ENCODE measurements at regions not wholly inside any gene's neighbourhood (a gene's known extent, or its start where the extent isn't known, plus 50 kb on each side); places are given as distances from the start of the nearest gene placed in this dataset.

- DNase-seq (ENCODE audit: low spot score), result no peak
Observed at GRCh38 chr22:22744412-22745224, 100.2 kb downstream of the GGTLC2 start.

GRCh38 chr22:22745225-22746060 lies 101.0 kb downstream of the GGTLC2 start:
- DNase-seq (ENCODE audit: low spot score), result no peak

DNA sequence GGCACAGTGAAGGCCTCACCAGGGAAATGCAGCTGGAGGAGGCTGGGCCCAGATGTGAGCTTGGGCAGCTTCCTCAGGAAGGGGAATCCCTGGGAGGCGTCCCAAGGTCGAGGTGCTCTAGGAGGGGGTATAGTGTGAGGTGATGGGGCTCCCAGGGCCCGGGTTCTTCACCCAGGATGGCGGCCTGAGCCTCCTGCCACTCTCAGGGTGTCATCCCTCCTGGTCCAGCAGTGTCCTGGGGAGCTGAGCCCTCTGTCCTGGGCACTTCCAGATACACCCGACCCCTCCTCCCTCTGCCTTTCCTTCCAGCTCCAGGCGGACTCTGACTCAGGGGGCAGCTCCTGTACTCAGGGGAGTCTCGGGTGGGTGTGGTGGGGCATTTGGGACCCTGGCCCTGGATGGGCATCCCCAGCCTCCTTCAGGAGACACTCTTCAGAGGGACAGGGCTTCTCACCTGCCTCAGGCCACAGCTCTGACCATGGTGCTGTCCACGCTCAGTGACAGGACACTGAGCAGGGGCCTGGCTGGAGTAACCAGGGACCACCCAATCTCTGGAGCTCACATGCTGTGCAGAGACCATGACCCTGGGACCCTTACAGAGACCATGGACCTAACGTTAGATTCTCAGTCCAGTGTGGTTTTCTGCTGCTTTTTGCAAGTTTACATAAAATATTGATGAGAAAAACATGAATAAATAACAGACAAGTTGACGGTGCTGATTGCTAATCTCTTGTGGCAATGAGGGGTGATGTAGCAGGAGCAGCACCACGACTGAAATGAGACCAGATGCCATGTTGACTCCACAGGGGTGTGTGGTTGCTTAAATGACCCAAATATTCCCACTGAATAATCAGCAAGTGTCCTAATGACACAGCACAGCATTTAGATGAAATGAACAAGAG lies 101.9 kb downstream of the GGTLC2 start:
- no peak for DNase-seq (ENCODE audit: low spot score)

GRCh38 chr22:22746963-22747933 lies 102.8 kb downstream of the GGTLC2 start:
- DNase-seq (ENCODE audit: low spot score), result no peak

DNA sequence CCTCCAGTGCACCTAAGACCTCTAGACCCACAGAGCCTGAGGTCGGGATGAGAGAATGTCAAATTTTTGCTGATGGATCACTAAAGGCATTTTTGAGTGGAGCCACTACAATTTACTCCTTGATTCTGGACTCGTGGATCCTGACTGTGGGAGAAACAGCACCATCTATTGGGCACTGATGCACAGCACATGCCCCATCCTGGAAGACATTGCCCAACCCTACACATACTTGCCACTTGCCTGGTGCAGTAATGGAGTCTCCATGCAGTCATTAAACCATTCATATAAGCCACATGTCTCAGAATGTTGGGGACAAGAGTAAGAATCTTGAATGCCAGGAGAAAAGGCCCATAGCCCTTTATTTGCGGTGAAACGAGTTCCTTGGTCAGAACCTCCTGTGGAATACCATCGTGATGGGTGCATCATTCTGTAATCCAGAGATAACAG lies 103.9 kb downstream of the GGTLC2 start:
- peak; percentile 29 for DNase-seq (ENCODE audit: low spot score)

DNA sequence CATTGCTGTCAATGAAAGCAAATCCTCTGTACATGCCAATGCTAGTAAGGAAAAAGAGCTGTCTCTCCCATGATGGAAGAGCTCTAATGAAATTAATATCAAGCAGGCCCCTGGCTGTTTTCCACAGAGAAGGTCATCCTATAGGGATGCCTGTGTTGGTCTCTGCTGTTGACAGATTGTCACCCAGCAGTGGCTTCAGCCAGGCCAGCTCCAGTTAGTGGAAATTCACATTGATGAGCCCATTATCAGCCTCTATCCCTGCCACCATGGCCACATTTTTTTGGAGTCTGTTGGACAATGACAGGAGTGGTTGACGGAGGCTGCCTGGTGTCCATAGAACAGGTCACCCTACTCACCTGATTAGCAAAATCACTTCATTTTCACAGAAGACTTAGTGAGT lies 104.3 kb downstream of the GGTLC2 start:
- no peak for DNase-seq (ENCODE audit: low spot score)

GRCh38 chr22:22749167-22749758 lies 104.8 kb downstream of the GGTLC2 start:
- DNase-seq (ENCODE audit: low spot score), result no peak

- DNase-seq (ENCODE audit: low spot score), result no peak
Observed at GRCh38 chr22:22750335-22751042, 106.1 kb downstream of the GGTLC2 start.

DNA sequence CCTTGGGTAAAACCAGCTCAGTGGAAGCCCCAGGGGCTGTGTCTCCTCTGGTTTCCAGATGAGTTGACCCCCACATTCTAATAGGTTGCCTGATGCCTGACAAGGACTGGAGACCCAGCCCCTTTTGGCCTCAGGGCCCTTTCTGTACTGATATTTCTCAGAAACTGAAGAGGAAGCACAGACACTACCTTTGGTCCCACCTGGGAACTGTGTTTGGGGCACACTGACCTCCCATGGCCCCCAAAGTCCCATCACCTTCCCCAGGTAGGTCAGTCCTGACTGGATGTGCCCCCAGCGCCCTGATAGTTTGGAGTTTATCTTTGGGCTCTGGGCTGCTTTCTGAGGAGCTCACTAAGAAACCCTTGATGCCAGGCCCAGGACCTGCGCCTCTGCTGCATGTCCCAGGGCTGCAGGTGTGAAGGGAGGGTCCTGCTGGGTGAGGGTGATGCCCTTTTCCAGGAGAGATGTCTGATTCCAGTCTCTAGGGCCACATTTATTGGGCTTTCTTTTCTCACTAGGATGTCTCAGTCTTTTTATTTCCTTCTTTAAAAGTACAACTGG lies 106.7 kb downstream of the GGTLC2 start:
- no peak for DNase-seq (ENCODE audit: low spot score)

- DNase-seq (ENCODE audit: low spot score), result no peak
Observed at GRCh38 chr22:22752199-22752555, 107.8 kb downstream of the GGTLC2 start.

DNA sequence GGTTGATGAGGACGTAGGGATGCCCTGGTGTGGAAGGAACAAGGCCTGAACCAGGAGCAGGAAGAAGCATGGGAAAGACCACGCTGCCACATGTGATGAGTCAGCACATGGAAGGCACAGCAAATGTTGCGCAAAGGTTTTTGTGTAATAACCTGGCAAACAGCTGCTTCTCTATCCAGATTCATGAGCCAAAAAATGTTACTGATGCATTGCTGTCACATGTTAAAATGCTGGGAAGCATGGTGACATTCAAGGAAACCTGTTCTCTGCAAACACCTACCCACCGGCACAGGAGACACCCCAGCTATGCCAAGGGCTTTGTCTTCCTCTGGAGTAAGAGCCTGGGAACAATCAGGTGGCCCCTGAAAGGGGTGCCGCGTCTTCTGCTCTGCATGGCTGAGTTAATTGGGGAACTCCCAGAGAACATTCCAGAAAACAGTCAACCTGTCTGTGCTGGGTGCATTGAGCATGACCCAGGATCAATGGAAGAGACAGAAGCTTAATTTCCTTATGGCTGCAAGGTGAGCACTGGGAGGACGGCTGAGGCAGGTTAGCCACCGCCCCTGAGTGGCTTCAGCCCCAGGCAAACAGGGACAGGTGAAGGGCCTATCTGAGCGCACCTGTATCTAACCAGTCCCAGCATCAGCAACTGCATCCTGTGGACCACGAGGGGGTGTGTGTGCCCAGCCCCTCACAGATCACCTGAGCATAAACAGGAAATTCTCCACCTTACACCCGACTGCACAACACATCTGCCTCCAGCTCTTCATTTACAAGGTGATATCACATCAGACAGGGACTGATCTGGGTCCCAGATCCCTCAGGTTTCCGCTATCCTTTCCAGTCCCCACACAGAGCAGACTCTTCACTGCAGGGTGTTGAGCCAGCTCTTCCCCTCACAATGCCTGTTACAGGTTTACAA lies 108.4 kb downstream of the GGTLC2 start:
- no peak for DNase-seq (ENCODE audit: low spot score)

- DNase-seq (ENCODE audit: low spot score), result peak; percentile 40
Observed at GRCh38 chr22:22753526-22754267, 109.3 kb downstream of the GGTLC2 start.

GRCh38 chr22:22754268-22754657 lies 109.8 kb downstream of the GGTLC2 start:
- no peak for DNase-seq (ENCODE audit: low spot score)

GRCh38 chr22:22754961-22755777 lies 110.8 kb downstream of the GGTLC2 start:
- DNase-seq (ENCODE audit: low spot score), result no peak

DNA sequence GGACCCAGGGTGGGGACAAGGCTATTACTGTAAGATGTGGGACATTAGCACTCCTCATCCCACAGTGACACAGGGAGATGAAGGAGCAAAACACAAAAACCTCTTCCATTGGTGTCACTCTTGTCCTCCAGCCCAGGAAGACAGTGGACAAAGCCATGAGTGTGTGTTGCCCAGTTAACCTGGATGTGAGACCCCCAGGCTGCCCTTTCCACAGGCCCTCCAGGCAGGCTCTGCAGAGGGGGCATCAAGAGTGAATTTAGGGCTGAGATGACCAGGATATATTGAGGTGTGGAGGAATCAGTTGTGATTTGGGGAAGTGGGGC lies 111.3 kb downstream of the GGTLC2 start:
- no peak for DNase-seq (ENCODE audit: low spot score)

- DNase-seq (ENCODE audit: low spot score), result no peak
Observed at GRCh38 chr22:22756109-22756508, 111.7 kb downstream of the GGTLC2 start.

All from SK-N-DZ (cell line).